GM19324 (cell line): ENCODE measurements at regions not wholly inside any gene's neighbourhood (a gene's known extent, or its start where the extent isn't known, plus 50 kb on each side); places are given as distances from the start of the nearest gene placed in this dataset.

ENCODE experiments used
- ATAC-seq: cut with Tn5 transposase; IDR thresholded peaks from one replicate; pipeline ENCODE4 v1.9.1; 2021; ENCODE audit warnings: mild to moderate bottlenecking, moderate library complexity; ENCODE audit not compliant: unreplicated experiment, low FRiP score

- ATAC-seq: no peak
These were observed 792.9 kb upstream of the GHITM start for GRCh38 chr10:83346266-83346910.

DNA sequence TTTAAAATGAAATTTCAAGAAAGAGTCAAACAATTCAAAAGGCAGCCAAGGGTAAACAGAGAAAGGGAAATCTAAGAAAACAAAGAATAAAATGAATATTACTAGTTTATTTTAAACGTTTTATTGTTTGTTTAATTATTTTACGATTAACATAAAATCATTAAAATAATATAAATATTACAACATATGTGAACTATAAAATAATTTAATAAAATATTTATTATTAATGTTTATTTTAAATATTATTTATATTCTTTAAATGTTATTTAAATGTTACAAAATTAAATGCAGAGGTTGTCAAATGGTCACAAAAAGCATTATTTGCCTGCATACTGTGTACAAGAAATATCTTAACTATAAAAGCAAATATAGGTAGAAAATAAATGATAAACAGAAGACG is 786.7 kb upstream of the GHITM start:
- ATAC-seq: no peak

DNA sequence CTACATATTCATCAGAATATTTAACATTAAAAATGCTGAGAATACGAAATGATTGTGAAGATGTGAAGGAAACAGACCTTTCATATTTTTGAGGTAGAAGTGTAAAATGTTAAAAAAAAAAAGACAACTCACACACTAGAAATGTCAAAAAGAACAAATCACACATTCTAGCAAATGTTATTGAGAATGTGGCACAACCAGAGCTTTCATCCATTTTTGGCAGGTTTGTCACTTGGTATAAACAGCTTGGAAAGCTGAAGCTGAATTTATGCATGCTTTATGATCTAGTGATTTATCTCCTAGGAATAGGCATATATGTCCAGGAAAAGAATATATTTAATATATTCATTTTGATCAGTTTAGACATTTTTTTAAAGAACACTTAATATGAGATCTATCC is 784.9 kb upstream of the GHITM start:
- no peak for ATAC-seq

DNA sequence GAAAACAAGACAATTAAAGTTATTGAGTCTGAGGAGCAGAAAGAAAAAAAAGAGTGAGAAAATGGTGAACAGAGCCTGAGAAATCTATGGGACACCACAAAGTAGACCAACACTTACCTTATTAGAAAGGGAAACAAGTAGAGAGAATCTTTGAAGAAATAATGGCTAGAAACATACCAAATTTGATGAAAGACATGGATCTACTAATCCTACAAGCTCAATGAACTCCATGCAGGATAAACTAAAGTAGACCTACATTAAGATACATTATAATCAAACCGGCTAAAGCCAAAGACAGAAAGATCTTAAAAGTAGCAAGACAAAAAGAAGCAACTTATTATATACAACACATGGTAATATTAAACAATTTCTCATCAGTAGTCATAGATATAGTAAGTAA is 782.3 kb upstream of the GHITM start:
- no peak for ATAC-seq

DNA sequence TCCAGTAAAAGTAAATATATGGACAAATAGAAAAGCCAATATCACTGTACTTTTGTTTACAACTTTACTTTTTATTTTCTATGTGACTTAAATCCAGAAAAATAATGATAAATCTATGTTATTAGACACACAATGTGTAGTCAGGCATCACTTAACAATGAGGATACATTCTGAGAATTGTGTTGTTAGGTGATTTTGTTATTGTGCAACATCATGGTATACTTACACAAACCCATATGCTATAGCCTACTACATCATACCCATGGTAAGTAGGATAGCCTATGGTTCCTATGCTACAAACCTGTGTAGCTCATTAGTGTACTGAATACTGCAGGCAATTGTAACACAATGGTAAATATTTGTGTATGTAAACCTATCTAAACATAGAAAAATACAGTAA is 781.7 kb upstream of the GHITM start:
- ATAC-seq: no peak

GRCh38 chr10:83367036-83367435 is 772.3 kb upstream of the GHITM start:
- ATAC-seq: no peak

DNA sequence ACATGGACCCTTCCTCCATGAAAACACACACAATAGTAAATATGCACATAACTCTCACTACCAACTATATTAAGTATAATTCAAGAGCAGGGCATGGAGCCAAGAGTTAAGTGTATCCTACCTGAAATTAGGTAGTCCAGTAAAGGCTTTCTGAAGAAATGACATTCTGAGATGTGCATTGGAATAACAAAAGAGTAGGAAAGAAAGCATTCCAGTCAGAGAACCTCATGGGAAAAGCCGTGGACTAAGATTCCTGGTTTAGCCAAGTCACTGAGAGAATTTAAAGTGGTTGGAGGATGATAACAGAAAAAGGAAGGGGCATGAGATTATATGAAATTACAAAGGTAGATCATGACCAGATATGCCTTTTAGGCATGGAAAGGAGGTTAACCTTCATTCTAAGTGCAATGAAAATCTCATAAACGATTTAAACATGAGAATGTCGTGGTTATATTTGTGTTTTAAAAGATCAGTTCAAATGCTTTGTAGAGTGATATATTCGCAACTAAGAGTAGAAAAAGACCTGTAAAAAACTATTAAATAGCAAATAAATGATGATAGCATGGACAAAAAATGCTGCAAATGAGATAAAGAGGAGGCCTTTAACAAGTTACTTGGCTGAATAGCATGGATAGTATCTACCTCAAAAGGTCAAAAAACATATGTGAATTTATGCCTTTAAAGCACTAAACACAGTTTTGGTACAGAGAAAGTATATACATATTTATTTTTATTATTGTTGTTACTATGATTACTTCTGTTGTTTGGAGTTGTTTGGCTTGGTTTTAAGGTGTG is 767.4 kb upstream of the GHITM start:
- no peak for ATAC-seq

DNA sequence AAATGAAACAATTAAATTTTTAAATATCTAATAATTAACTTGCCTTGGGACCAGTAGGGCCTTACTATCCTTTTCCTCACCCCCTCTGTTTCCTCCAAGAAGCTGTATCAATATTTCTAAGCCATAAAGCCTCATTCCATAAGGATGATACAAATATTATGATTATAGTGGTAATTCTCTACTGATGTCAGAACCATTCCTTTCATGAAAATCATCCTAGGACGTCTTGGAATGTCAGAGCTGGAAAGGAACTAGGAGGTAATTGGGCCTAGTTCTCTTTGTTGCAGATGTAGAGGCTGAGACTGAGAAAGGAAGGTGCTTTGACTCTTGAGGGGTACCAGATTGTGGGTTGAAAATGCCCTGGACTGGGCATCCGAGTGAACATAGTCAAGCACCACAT is 766.7 kb upstream of the GHITM start:
- ATAC-seq: no peak

DNA sequence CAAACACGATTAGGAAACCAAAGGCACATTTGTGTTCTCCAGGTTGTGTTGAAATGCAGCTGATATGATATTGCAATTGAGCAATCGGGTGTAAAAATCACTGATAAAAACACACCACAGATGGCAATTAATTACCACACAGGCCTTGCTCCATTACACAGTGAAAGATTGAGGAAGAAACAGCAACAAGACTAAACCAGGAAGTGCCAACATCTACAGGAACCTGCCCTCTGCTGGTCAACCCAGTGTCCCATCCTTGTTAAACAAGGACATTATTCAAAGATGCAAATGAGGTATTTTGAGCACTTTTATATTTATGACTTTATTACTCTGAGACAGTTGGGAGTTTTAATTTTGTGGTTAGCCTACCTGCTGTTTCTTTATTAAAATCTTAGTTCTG is 765.6 kb upstream of the GHITM start:
- no peak for ATAC-seq

DNA sequence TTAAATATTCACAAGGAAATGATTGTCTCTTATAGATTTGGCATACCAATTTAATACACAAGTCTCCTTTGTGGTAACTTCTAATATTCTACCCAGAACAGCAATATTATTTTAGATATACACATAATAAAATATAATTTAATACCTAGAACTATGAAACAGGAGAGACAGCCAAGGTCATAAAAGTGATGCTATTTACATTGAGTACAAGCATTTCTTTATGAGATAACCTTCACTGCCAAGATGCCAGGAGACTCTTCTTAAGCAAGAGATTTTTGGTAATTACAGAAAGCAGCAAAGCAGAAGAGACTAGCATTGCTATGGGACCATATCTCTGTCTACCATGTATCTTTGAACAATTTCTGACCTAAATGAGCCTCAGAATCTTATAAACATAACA is 764.6 kb upstream of the GHITM start:
- ATAC-seq: no peak

DNA sequence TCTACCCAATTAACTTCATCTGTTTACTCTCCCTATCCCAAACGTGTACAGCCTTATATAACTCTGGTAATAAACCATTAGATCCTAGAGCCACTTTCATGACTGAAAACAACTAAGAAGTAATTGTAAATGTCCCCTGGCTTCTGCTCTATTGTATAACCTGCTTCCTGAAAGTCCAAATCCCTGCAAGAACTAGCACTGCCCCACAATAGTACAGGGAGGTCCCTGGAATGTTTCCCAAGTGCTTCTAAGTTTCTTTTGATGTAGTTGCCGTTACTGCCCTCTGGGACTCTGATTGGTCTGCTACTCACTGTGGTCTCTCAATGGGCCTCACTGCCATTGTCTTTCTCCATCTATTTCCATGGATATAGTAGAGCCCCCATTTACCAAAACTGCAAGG is 764.0 kb upstream of the GHITM start:
- no peak for ATAC-seq

DNA sequence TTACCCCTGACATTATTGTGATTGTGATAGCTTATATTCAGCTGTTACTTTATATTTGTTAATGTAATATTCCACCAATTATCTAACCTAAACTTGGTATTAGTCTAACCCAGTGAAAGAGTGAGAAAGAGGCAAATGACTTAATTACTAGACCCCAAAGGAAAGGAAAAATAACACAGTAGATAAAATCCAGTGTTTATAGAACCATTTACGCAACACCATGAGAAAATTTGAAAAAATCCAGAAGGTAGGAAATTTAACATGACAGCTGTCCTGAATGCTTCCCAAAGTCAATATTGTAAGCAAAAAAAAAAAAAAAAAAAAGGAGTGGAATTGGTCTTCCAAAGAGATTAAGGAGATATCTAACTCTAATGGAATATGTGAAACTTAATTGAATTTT is 741.5 kb upstream of the GHITM start:
- ATAC-seq: no peak

DNA sequence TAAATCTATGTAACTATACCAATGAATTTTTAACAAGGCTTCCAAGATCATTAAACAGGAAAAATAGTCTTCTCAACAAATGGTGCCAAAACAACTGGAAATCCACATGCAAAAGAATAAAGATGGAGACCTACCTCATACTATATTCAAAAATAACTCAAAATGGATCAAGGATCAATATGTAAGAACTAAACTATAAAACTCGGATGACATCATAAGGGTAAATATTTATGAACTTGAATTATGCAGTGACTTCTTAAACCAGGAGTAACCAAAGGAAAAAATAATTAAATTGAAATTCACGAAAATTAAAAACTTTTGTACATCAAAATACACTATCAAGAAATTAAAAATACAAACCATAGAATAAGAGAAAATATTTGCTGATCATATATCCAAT is 728.7 kb upstream of the GHITM start:
- no peak for ATAC-seq

DNA sequence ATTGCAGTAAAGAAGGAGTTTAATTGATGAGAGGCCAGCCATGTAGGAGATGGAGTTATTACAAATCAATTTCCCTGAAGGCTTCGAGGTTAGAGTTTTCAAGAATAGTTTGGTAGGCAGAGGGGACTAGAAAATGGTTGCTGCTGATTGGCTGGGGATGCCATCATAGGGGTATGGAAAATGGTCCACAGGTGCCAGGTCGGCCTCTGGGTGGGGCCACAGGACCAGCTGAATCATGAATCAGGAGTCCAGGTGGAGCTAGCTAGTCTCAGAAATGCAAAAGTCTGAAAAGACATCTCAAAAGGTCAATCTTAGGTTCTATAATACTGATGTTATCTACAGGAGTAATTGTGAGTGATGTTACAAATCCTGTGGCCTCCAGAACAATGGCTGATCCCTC is 714.0 kb upstream of the GHITM start:
- no peak for ATAC-seq

GRCh38 chr10:83427101-83427500 is 712.2 kb upstream of the GHITM start:
- ATAC-seq: no peak

DNA sequence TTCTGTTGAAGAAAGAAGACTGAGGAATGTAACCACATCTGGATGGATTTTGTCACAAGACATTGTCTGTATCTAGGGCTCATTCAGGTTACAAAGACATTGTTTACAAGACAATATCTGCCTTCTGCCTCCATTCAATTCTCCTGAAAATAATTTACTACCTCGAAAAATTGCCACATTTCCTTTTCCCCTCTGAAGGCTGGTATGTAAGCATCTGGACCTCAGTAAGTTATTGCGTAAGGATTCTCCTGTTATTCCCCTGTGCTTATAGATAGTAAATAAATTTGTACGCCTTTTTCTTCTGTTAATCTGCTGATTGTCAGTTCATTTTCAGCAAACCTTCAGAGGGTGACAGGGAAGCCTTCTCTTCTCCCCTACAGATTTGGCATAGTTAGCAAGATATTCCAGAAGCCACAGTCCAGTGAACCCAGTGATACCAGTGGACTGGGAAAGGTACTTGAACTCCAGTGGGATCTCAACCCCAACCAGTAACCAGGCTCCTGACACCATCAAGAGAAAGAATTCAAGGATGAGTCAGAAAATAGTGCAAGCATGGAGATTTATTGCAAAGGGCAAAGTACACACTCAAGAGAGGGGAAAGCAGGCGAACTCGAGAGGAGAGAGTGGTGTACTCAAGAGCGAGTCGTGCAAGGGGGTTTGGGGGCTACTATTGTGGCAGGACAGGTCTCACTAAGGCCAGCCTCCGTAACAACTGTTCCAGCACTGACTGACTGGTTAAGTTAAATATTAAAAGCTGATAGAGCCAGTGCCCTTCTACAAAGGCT is 706.9 kb upstream of the GHITM start:
- no peak for ATAC-seq

DNA sequence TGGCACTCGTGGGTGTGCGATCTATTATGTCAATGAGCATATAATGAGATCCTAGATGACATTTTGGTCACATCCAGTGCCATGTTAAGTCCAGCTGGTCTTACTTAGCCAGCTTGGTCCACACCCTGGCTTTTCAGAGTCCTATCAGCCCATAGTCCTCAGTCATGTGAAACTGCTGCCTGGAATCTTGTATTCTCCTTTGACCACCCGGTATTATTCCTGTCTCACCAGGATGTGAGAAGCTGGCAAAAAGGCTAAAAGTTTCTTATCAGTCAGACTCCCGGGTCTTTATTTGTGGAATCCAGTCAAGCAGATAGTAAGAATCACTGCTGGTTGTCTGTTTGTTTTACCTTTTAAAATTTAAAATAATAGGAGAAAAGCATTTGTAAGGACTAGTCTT is 705.6 kb upstream of the GHITM start:
- no peak for ATAC-seq

DNA sequence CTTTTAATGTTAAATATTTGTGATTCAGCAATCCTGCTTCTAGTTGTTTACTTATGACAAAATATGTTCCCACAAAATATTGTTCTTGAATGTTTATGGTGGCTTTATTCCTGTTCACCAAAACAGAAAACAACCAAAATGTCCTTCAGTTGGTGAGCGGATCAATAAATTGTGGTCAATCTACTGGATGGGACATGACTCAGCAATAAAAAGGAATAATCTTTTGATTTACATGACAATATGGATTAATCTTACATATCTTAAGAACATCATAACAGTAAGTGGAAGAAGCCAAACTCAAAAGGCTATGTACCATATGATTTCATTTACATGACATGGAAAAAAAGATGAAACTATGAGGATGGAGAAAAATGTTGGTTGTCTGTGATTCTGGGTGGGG is 691.3 kb upstream of the GHITM start:
- no peak for ATAC-seq

DNA sequence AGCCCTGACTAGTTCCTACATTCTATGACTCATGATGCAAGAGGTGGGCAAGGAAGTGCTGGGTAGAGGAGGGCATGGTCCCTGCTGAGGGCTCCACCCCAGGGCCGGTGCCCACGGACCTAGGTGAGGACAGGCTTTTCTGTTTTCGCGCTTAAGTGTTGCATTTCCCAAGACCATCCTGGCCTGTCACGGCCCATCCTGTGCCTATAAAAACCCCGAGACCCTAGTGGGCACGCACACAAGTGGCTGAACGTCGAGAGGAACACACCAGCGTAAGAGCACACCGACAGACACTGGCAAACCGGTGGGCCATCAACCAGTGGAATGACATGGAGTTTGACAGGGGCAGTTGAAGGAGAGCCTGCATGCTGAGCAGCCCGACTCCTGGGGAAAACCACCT is 680.7 kb upstream of the GHITM start:
- ATAC-seq: no peak

GRCh38 chr10:83459124-83459523 is 680.2 kb upstream of the GHITM start:
- no peak for ATAC-seq

GRCh38 chr10:83469728-83470331 is 669.5 kb upstream of the GHITM start:
- ATAC-seq: no peak
